Right atrium auricular region (tissue), 2 donors: ENCODE measurements at regions not wholly inside any gene's neighbourhood (a gene's known extent, or its start where the extent isn't known, plus 50 kb on each side); places are given as distances from the start of the nearest gene placed in this dataset.

Source experiments
- DNase-seq: peaks from one replicate; pipeline ENCODE4 v3.0.0-alpha.2; 2019; ENCODE audit warnings: low spot score
- H3K27ac ChIP-seq, 2 donors: fragments of 200-600 bp; sonication (generic); 1 replicate in 1 of 2; 2 replicates in 1 of 2; pipeline ENCODE4 v1.5.1; 2016 to 2019
- H3K27me3 ChIP-seq, 2 donors: fragments of 200-600 bp; sonication (generic); one replicate each; pipeline versions ENCODE4 v1.5.1 to v1.6.0; 2017 to 2019
- H3K36me3 ChIP-seq: fragments of 200-600 bp; sonication (generic); one replicate; pipeline ENCODE4 v1.5.1; 2016
- H3K4me1 ChIP-seq, 2 donors: fragments of 200-600 bp; sonication (generic); one replicate each; pipeline versions ENCODE4 v1.5.1 to v1.6.0; 2017 to 2019
- H3K4me3 ChIP-seq, 2 donors: fragments of 200-600 bp; sonication (generic); 1 replicate in 1 of 2; 2 replicates in 1 of 2; pipeline ENCODE4 v1.5.1; 2017 to 2019; ENCODE audit warnings: mild to moderate bottlenecking in 1 of 2, moderate library complexity in 1 of 2
- H3K9me3 ChIP-seq, 2 donors: fragments of 200-600 bp; sonication (generic); one replicate each; pipeline ENCODE4 v1.5.1; 2019
- CTCF ChIP-seq, 2 donors: fragments of 200-600 bp; sonication (generic); IDR thresholded peaks; one replicate each; pipeline ENCODE4 v1.5.1; 2019; ENCODE audit warnings: antibody characterized with exemption in 2 of 2

- H3K9me3 ChIP-seq = no peaks in the 10 kb centered on the region
- no peak for DNase-seq
- H3K27me3 ChIP-seq = no peaks in the 10 kb centered on the region
- no peak for TF ChIP-seq CTCF (IDR thresholded peaks at IDR 0.05)
- H3K4me1 ChIP-seq = peaks cover 0 to 14% of the 10 kb centered on the region in 2 donors
- no peak overlapping the region for H3K4me3 ChIP-seq
- H3K27ac ChIP-seq = no peak overlapping the region
- H3K36me3 ChIP-seq = no peaks in the 10 kb centered on the region
These were observed 134.6 kb downstream of the OLFM1 start for GRCh38 chr9:135221951-135222631.

- DNase-seq = no peak
- H3K9me3 ChIP-seq = no peaks in the 10 kb centered on the region
- H3K36me3 ChIP-seq = no peaks in the 10 kb centered on the region
- H3K4me1 ChIP-seq = peaks cover 0 to 9% of the 10 kb centered on the region in 2 donors
- no peak for TF ChIP-seq CTCF (IDR thresholded peaks at IDR 0.05)
- H3K4me3 ChIP-seq = no peak overlapping the region
- no peaks in the 10 kb centered on the region for H3K27me3 ChIP-seq
- H3K27ac ChIP-seq = no peak overlapping the region
These were observed 135.7 kb downstream of the OLFM1 start for GRCh38 chr9:135222881-135223760.

- H3K4me1 ChIP-seq = peaks cover 0 to 3% of the 10 kb centered on the region in 2 donors
- H3K36me3 ChIP-seq = no peaks in the 10 kb centered on the region
- no peak for DNase-seq
- H3K4me3 ChIP-seq = no peak overlapping the region
- no peaks in the 10 kb centered on the region for H3K9me3 ChIP-seq
- no peak overlapping the region for H3K27ac ChIP-seq
- no peak for TF ChIP-seq CTCF (IDR thresholded peaks at IDR 0.05)
- H3K27me3 ChIP-seq = no peaks in the 10 kb centered on the region
These were observed 136.4 kb downstream of the OLFM1 start for GRCh38 chr9:135223831-135224230.

GRCh38 chr9:135224286-135224877 lies 136.9 kb downstream of the OLFM1 start:
- no peak overlapping the region for H3K27ac ChIP-seq
- no peaks in the 10 kb centered on the region for H3K9me3 ChIP-seq
- H3K4me3 ChIP-seq = no peak overlapping the region
- no peak for DNase-seq
- H3K4me1 ChIP-seq = no peaks in the 10 kb centered on the region
- TF ChIP-seq CTCF (IDR thresholded peaks at IDR 0.05) = no peak
- no peaks in the 10 kb centered on the region for H3K36me3 ChIP-seq
- H3K27me3 ChIP-seq = no peaks in the 10 kb centered on the region

GRCh38 chr9:135224921-135225541 lies 137.6 kb downstream of the OLFM1 start:
- no peak for DNase-seq
- Histone ChIP-seq H3K27me3 (no peaks in the 10 kb centered on the region), H3K27ac (no peak overlapping the region), H3K9me3 (no peaks in the 10 kb centered on the region), H3K4me3 (no peak overlapping the region), H3K36me3 (no peaks in the 10 kb centered on the region), H3K4me1 (no peaks in the 10 kb centered on the region)
- no peak for TF ChIP-seq CTCF (IDR thresholded peaks at IDR 0.05)
